Central memory CD8-positive, alpha-beta T cell (primary cell): ENCODE measurements at regions not wholly inside any gene's neighbourhood (a gene's known extent, or its start where the extent isn't known, plus 50 kb on each side); places are given as distances from the start of the nearest gene placed in this dataset.
"Not testable (repeated sequence)": the region's sequence is repeated elsewhere in the genome, so short reads cannot be mapped to it uniquely, and the experiment has no call there.

Source experiments
- ATAC-seq: fragments of 150-1000 bp; cut with Tn5 transposase; replicated peaks from 2 replicates; pipeline ENCODE4 v1.10.0; 2022; ENCODE audit warnings: mild to moderate bottlenecking, moderate FRiP score, moderate number of reproducible peaks; ENCODE audit not compliant: poor library complexity, severe bottlenecking; ENCODE audit errors: extremely low read depth
- DNase-seq, 2 donors: peaks; one replicate each; pipeline ENCODE4 v3.0.0; 2021; ENCODE audit warnings: low spot score in 2 of 2
- H3K27ac Mint-ChIP-seq: one replicate; pipeline ENCODE4 v1.8.0; 2022; ENCODE audit warnings: low read depth, mild to moderate bottlenecking, moderate library complexity, mixed read lengths
- H3K27me3 Mint-ChIP-seq: one replicate; pipeline ENCODE4 v1.8.0; 2022; ENCODE audit warnings: mixed read lengths
- H3K36me3 Mint-ChIP-seq: one replicate; pipeline ENCODE4 v1.8.0; 2022; ENCODE audit warnings: mild to moderate bottlenecking, moderate library complexity, mixed read lengths; ENCODE audit not compliant: insufficient read depth
- H3K4me1 Mint-ChIP-seq: one replicate; pipeline ENCODE4 v1.8.0; 2022; ENCODE audit warnings: mixed read lengths
- H3K4me3 Mint-ChIP-seq: one replicate; pipeline ENCODE4 v1.8.0; 2022; ENCODE audit warnings: mild to moderate bottlenecking, moderate library complexity, mixed read lengths
- H3K9me3 Mint-ChIP-seq: one replicate; pipeline ENCODE4 v1.8.0; 2022; ENCODE audit warnings: mixed read lengths

- peaks cover 27% of the 10 kb centered on the region for H3K27me3 Mint-ChIP-seq
- H3K27ac Mint-ChIP-seq, DNase-seq, H3K4me1 Mint-ChIP-seq, H3K36me3 Mint-ChIP-seq, ATAC-seq, H3K4me3 Mint-ChIP-seq, H3K9me3 Mint-ChIP-seq: not testable (repeated sequence)
Observed at GRCh38 chr17:21470422-21470821, 94.3 kb downstream of the KCNJ12 start.

GRCh38 chr17:21470861-21471260, 94.7 kb downstream of the KCNJ12 start:
- ATAC-seq: no peak
- Mint-ChIP-seq H3K4me3 (no peak overlapping the region), H3K9me3 (no peaks in the 10 kb centered on the region), H3K36me3 (no peaks in the 10 kb centered on the region), H3K27ac (no peak overlapping the region), H3K27me3 (peaks cover 31% of the 10 kb centered on the region), H3K4me1 (no peaks in the 10 kb centered on the region)
- no peak for DNase-seq

- ATAC-seq (no peak), DNase-seq (no peak)
- Mint-ChIP-seq H3K27me3 (peaks cover 70% of the 10 kb centered on the region), H3K4me3 (no peak overlapping the region), H3K9me3 (peaks cover 6% of the 10 kb centered on the region), H3K4me1 (no peaks in the 10 kb centered on the region), H3K36me3 (no peaks in the 10 kb centered on the region), H3K27ac (no peak overlapping the region)
Observed at GRCh38 chr17:21474815-21475214, 98.7 kb downstream of the KCNJ12 start.

- no peaks in the 10 kb centered on the region for H3K36me3 Mint-ChIP-seq
- peaks cover 78% of the 10 kb centered on the region for H3K27me3 Mint-ChIP-seq
- H3K9me3 Mint-ChIP-seq: peaks cover 6% of the 10 kb centered on the region
- no peak for ATAC-seq
- no peak overlapping the region for H3K27ac Mint-ChIP-seq
- H3K4me1 Mint-ChIP-seq: no peaks in the 10 kb centered on the region
- DNase-seq: no peak
- no peak overlapping the region for H3K4me3 Mint-ChIP-seq
Observed at GRCh38 chr17:21475571-21475970, 99.4 kb downstream of the KCNJ12 start.

- no peaks in the 10 kb centered on the region for H3K36me3 Mint-ChIP-seq
- H3K4me1 Mint-ChIP-seq: no peaks in the 10 kb centered on the region
- no peak overlapping the region for H3K27ac Mint-ChIP-seq
- H3K9me3 Mint-ChIP-seq: peaks cover 6% of the 10 kb centered on the region
- H3K27me3 Mint-ChIP-seq: peaks cover 81% of the 10 kb centered on the region
- no peak overlapping the region for H3K4me3 Mint-ChIP-seq
- no peak for ATAC-seq
- no peak for DNase-seq
Observed at GRCh38 chr17:21476867-21477266, 100.7 kb downstream of the KCNJ12 start.

GRCh38 chr17:21482189-21482865, 106.2 kb downstream of the KCNJ12 start:
- Mint-ChIP-seq H3K27ac (no peak overlapping the region), H3K9me3 (peaks cover 6% of the 10 kb centered on the region), H3K36me3 (no peaks in the 10 kb centered on the region), H3K4me3 (no peak overlapping the region), H3K4me1 (no peaks in the 10 kb centered on the region), H3K27me3 (peaks cover 100% of the 10 kb centered on the region)
- DNase-seq (no peak), ATAC-seq (no peak)

- H3K4me1 Mint-ChIP-seq, DNase-seq, H3K4me3 Mint-ChIP-seq, H3K36me3 Mint-ChIP-seq, ATAC-seq, H3K9me3 Mint-ChIP-seq, H3K27ac Mint-ChIP-seq: not testable (repeated sequence)
- peaks cover 47% of the 10 kb centered on the region for H3K27me3 Mint-ChIP-seq
Observed at GRCh38 chr17:21488043-21488442, 111.9 kb downstream of the KCNJ12 start.

GRCh38 chr17:21493993-21494392, 117.8 kb downstream of the KCNJ12 start:
- ATAC-seq: no peak
- Mint-ChIP-seq H3K4me1 (no peaks in the 10 kb centered on the region), H3K27ac (no peak overlapping the region)

GRCh38 chr17:21495281-21495680, 119.1 kb downstream of the KCNJ12 start:
- Mint-ChIP-seq H3K36me3 (no peaks in the 10 kb centered on the region), H3K27me3 (no peaks in the 10 kb centered on the region), H3K4me1 (no peaks in the 10 kb centered on the region), H3K27ac (no peak overlapping the region), H3K9me3 (no peaks in the 10 kb centered on the region), H3K4me3 (no peak overlapping the region)
- ATAC-seq (no peak), DNase-seq (no peak)

More at GRCh38 chr17:21493993-21494392, 117.8 kb downstream of the KCNJ12 start:
- no peaks in the 10 kb centered on the region for H3K9me3 Mint-ChIP-seq
- H3K27me3 Mint-ChIP-seq: no peaks in the 10 kb centered on the region
- H3K36me3 Mint-ChIP-seq: no peaks in the 10 kb centered on the region
- no peak overlapping the region for H3K4me3 Mint-ChIP-seq
- no peak for DNase-seq

- no peak overlapping the region for H3K27ac Mint-ChIP-seq
- H3K27me3 Mint-ChIP-seq: peaks cover 9% of the 10 kb centered on the region
- no peak overlapping the region for H3K4me3 Mint-ChIP-seq
- H3K9me3 Mint-ChIP-seq: no peaks in the 10 kb centered on the region
- no peaks in the 10 kb centered on the region for H3K4me1 Mint-ChIP-seq
- H3K36me3 Mint-ChIP-seq: no peaks in the 10 kb centered on the region
- DNase-seq: no peak
- ATAC-seq: no peak
Observed at GRCh38 chr17:21500064-21500463, 123.9 kb downstream of the KCNJ12 start.

GRCh38 chr17:21501927-21502700, 126.0 kb downstream of the KCNJ12 start:
- H3K36me3 Mint-ChIP-seq, H3K4me1 Mint-ChIP-seq, H3K4me3 Mint-ChIP-seq: not testable (repeated sequence)

GRCh38 chr17:21505819-21506815, 130.0 kb downstream of the KCNJ12 start:
- peaks cover 55% of the 10 kb centered on the region for H3K27me3 Mint-ChIP-seq
- H3K27ac Mint-ChIP-seq: no peak overlapping the region
- DNase-seq (no peak), ATAC-seq (no peak)
- H3K9me3 Mint-ChIP-seq: no peaks in the 10 kb centered on the region
- no peak overlapping the region for H3K4me3 Mint-ChIP-seq
- no peaks in the 10 kb centered on the region for H3K36me3 Mint-ChIP-seq
- H3K4me1 Mint-ChIP-seq: peaks cover 3% of the 10 kb centered on the region

More at GRCh38 chr17:21501927-21502700, 126.0 kb downstream of the KCNJ12 start:
- H3K9me3 Mint-ChIP-seq, DNase-seq, ATAC-seq, H3K27ac Mint-ChIP-seq: not testable (repeated sequence)
- H3K27me3 Mint-ChIP-seq: peaks cover 20% of the 10 kb centered on the region
